C4-2B (cell line): ENCODE measurements at regions not wholly inside any gene's neighbourhood (a gene's known extent, or its start where the extent isn't known, plus 50 kb on each side); places are given as distances from the start of the nearest gene placed in this dataset.

Experiments used
- ZFX ChIP-seq: fragments of 450-650 bp; IDR thresholded peaks from 2 replicates; pipeline ENCODE4 v1.6.1; 2017
- TF ChIP-seq, protein P1 (sequence below): fragments of 450-650 bp; conservative IDR thresholded peaks from 2 replicates; pipeline ENCODE4 v1.5.1; 2017; ENCODE audit warnings: mild to moderate bottlenecking

DNA sequence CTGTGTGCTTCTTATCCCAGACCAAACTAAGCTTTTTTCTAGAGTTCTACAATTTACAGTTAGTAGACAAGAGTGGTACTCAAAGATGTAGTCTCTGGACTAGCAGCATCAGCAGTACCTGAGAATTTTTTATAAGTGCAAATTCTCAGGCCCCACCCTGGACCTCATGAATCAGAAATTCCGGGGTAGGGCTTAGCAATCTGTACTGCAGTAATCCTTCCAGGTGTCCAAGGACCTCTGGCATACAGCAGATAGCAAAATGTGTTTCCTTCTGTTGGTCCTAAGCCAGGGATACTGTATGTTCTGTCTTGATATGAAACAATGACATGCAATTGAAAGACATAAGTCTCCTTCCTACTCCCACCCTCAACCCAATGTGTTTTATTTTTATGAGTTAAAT lies 194.3 kb downstream of the MSX2 start:
- TF ChIP-seq, protein P1, sequence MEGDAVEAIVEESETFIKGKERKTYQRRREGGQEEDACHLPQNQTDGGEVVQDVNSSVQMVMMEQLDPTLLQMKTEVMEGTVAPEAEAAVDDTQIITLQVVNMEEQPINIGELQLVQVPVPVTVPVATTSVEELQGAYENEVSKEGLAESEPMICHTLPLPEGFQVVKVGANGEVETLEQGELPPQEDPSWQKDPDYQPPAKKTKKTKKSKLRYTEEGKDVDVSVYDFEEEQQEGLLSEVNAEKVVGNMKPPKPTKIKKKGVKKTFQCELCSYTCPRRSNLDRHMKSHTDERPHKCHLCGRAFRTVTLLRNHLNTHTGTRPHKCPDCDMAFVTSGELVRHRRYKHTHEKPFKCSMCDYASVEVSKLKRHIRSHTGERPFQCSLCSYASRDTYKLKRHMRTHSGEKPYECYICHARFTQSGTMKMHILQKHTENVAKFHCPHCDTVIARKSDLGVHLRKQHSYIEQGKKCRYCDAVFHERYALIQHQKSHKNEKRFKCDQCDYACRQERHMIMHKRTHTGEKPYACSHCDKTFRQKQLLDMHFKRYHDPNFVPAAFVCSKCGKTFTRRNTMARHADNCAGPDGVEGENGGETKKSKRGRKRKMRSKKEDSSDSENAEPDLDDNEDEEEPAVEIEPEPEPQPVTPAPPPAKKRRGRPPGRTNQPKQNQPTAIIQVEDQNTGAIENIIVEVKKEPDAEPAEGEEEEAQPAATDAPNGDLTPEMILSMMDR, result no peak
- TF ChIP-seq ZFX, result no peak
